Duodenal mucosa (tissue), 2 donors: ENCODE measurements at regions not wholly inside any gene's neighbourhood (a gene's known extent, or its start where the extent isn't known, plus 50 kb on each side); places are given as distances from the start of the nearest gene placed in this dataset.
"Not testable (repeated sequence)": the region's sequence is repeated elsewhere in the genome, so short reads cannot be mapped to it uniquely, and the experiment has no call there.

Source experiments
- H3K27ac ChIP-seq: one replicate; pipeline ENCODE4 v1.7.0; 2013; ENCODE audit warnings: low read depth, low read length
- H3K27me3 ChIP-seq, 2 donors: one replicate each; pipeline ENCODE4 v1.7.0; 2013; ENCODE audit warnings: low read length in 2 of 2, control low read depth in 1 of 2; ENCODE audit not compliant: insufficient read depth in 2 of 2, control insufficient read depth in 1 of 2
- H3K36me3 ChIP-seq, 2 donors: one replicate each; pipeline ENCODE4 v1.7.0; 2013; ENCODE audit warnings: low read length in 2 of 2, control low read depth in 1 of 2; ENCODE audit not compliant: insufficient read depth in 2 of 2, control insufficient read depth in 1 of 2
- H3K4me1 ChIP-seq, 2 donors: one replicate each; pipeline ENCODE4 v1.7.0; 2013; ENCODE audit warnings: low read length in 2 of 2, control low read depth in 1 of 2; ENCODE audit not compliant: insufficient read depth in 2 of 2, control insufficient read depth in 1 of 2
- H3K4me3 ChIP-seq, 2 donors: one replicate each; pipeline ENCODE4 v1.7.0; 2013; ENCODE audit warnings: low read length in 2 of 2, low read depth in 1 of 2
- H3K9ac ChIP-seq, 2 donors: one replicate each; pipeline ENCODE4 v1.7.0; 2013; ENCODE audit warnings: low read length in 2 of 2, low read depth in 1 of 2
- H3K9me3 ChIP-seq, 2 donors: one replicate each; pipeline ENCODE4 v1.7.0; 2013; ENCODE audit warnings: low read length in 2 of 2, control low read depth in 1 of 2; ENCODE audit not compliant: control insufficient read depth in 1 of 2

DNA sequence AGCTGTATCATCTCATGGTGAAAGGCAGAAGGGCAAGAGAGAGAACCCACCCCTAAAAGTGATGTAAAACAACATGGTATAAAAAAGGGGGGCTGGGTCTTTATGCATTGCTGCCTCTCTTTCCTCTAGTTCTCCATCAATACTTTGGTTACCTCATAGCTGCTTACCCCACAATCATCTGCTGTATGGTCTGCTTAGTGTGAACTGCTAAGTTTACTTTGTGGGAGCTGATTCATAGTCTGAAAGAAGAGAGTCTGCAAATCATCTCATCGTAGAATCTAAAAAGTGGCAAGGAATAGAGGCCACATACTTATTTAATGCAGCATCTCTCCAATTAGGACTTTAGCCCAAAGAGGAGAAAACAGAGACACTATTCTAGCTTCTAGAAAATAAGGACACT lies 546.8 kb downstream of the GBE1 start:
- Histone ChIP-seq H3K4me3 (no peak overlapping the region), H3K4me1 (no peaks in the 10 kb centered on the region), H3K9me3 (no peaks in the 10 kb centered on the region), H3K27ac (no peak overlapping the region), H3K27me3 (no peaks in the 10 kb centered on the region), H3K36me3 (no peaks in the 10 kb centered on the region), H3K9ac (no peak overlapping the region)

DNA sequence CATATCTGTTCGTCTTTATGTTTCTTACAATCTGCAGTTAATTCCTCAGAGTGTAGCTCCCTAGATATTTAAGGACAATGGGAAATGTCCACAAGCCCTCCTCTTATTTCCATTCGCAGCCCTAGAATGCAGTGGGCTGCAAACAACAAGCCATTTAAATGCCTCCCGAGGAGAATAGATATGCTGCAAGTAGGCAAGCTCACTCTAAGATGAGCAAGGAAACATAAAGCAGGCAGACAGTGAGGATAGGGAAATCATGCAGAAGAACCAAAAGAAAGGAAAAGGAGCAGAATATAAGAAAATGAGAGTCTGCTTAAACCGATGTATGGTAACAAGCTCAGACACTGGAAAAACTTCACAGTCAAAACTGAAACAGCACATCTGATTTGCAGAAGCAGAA lies 561.9 kb downstream of the GBE1 start:
- H3K9ac ChIP-seq: no peak overlapping the region
- no peaks in the 10 kb centered on the region for H3K27me3 ChIP-seq
- H3K36me3 ChIP-seq: no peaks in the 10 kb centered on the region
- no peak overlapping the region for H3K4me3 ChIP-seq
- no peak overlapping the region for H3K27ac ChIP-seq
- no peaks in the 10 kb centered on the region for H3K4me1 ChIP-seq
- H3K9me3 ChIP-seq: no peaks in the 10 kb centered on the region

GRCh38 chr3:81198756-81199155 lies 562.7 kb downstream of the GBE1 start:
- H3K27ac ChIP-seq: no peak overlapping the region

GRCh38 chr3:81198216-81198615 lies 563.2 kb downstream of the GBE1 start:
- no peak overlapping the region for H3K27ac ChIP-seq
- no peaks in the 10 kb centered on the region for H3K27me3 ChIP-seq
- H3K4me1 ChIP-seq: no peaks in the 10 kb centered on the region
- H3K9ac ChIP-seq: no peak overlapping the region
- no peak overlapping the region for H3K4me3 ChIP-seq
- no peaks in the 10 kb centered on the region for H3K36me3 ChIP-seq
- no peaks in the 10 kb centered on the region for H3K9me3 ChIP-seq

More at GRCh38 chr3:81198756-81199155, 562.7 kb downstream of the GBE1 start:
- Histone ChIP-seq H3K9me3 (no peaks in the 10 kb centered on the region), H3K36me3 (no peaks in the 10 kb centered on the region), H3K4me3 (no peak overlapping the region), H3K4me1 (no peaks in the 10 kb centered on the region), H3K9ac (no peak overlapping the region), H3K27me3 (no peaks in the 10 kb centered on the region)

GRCh38 chr3:81197386-81197785 lies 564.1 kb downstream of the GBE1 start:
- no peaks in the 10 kb centered on the region for H3K4me1 ChIP-seq
- no peak overlapping the region for H3K4me3 ChIP-seq
- H3K9me3 ChIP-seq: no peaks in the 10 kb centered on the region
- no peaks in the 10 kb centered on the region for H3K36me3 ChIP-seq
- no peak overlapping the region for H3K27ac ChIP-seq
- H3K9ac ChIP-seq: no peak overlapping the region
- H3K27me3 ChIP-seq: no peaks in the 10 kb centered on the region

DNA sequence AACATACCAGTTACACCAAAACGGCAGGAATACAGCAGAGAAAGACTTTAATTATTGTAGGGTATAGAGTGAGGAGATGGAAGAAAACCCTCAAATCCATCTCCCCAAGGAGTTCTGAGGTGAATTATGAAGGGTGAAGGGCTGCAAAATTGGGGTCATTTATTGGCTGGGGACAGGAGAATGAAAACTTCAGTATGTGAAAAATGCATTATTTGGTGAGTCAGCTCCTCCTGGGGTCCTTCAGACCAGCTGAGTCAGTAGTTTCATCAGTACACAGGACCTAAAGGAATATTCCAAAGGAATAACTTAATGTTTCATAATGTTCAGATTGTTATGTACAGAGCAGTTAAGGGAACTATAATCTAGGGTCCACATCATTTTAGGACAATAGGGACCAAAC lies 566.0 kb downstream of the GBE1 start:
- Histone ChIP-seq H3K27ac (no peak overlapping the region), H3K9me3 (no peaks in the 10 kb centered on the region), H3K36me3 (no peaks in the 10 kb centered on the region), H3K27me3 (no peaks in the 10 kb centered on the region), H3K4me3 (no peak overlapping the region), H3K4me1 (no peaks in the 10 kb centered on the region), H3K9ac (no peak overlapping the region)

DNA sequence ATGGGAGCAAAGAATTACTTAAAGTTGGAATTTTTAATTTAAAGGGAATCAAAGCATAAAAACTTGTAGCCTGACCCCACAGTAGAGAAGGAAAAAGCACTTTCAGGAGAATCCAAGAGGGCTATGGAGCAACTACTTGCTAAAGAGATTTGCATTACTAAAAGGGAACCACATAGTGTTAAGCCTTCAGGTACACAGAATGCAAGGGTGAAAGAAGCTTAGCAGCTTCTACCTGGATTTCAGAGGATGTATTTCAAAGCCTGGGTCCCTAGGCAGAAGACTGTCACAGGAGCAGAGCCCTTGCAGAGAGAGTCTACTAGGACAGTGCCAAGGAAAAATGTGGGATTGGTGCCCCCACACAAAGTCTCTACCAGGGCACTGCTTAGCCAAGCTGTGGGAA lies 575.0 kb downstream of the GBE1 start:
- Histone ChIP-seq H3K4me1 (no peaks in the 10 kb centered on the region), H3K4me3 (no peak overlapping the region), H3K36me3 (no peaks in the 10 kb centered on the region), H3K9me3 (no peaks in the 10 kb centered on the region), H3K9ac (no peak overlapping the region), H3K27ac (no peak overlapping the region), H3K27me3 (no peaks in the 10 kb centered on the region)

GRCh38 chr3:81182086-81182875 lies 579.2 kb downstream of the GBE1 start:
- H3K27me3 ChIP-seq, H3K4me1 ChIP-seq, H3K4me3 ChIP-seq, H3K9ac ChIP-seq, H3K36me3 ChIP-seq, H3K9me3 ChIP-seq, H3K27ac ChIP-seq: not testable (repeated sequence)

DNA sequence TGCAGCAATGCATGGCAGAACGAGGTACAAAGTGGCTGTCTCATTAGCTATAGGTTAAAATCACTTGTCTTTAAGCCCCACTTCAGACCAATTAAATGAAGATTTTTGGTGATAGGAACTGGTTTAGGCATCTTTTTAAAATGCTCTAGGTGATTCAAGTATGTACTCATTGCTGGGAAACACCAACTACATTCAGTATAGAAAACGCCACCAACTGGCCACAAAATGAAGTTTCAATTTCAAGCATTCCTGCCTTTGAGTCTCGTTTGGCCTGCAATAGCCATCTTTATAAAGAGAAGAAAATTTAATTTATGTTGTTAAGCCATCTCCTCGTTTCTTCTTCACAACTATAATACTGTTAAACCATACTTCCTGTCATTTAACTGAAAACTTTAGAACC lies 587.9 kb downstream of the GBE1 start:
- H3K9me3 ChIP-seq: no peaks in the 10 kb centered on the region

GRCh38 chr3:81170298-81170697 lies 591.1 kb downstream of the GBE1 start:
- H3K27ac ChIP-seq: no peak overlapping the region
- no peaks in the 10 kb centered on the region for H3K9me3 ChIP-seq
- H3K4me3 ChIP-seq: no peak overlapping the region
- H3K4me1 ChIP-seq: no peaks in the 10 kb centered on the region
- H3K36me3 ChIP-seq: no peaks in the 10 kb centered on the region
- H3K9ac ChIP-seq: no peak overlapping the region
- H3K27me3 ChIP-seq: no peaks in the 10 kb centered on the region

More for the DNA sequence above, 587.9 kb downstream of the GBE1 start:
- H3K9ac ChIP-seq: no peak overlapping the region
- no peak overlapping the region for H3K4me3 ChIP-seq
- no peaks in the 10 kb centered on the region for H3K27me3 ChIP-seq
- no peaks in the 10 kb centered on the region for H3K4me1 ChIP-seq
- no peaks in the 10 kb centered on the region for H3K36me3 ChIP-seq
- H3K27ac ChIP-seq: no peak overlapping the region
